ENCODE measurements at regions not wholly inside any gene's neighbourhood (a gene's known extent, or its start where the extent isn't known, plus 50 kb on each side); places are given as distances from the start of the nearest gene placed in this dataset.
"Not testable (repeated sequence)": the region's sequence is repeated elsewhere in the genome, so short reads cannot be mapped to it uniquely, and the experiment has no call there.

- DNase-seq (ENCODE audit: low spot score), result no peak
- no peak overlapping the region for H3K27ac ChIP-seq
- TF ChIP-seq, protein P1, sequence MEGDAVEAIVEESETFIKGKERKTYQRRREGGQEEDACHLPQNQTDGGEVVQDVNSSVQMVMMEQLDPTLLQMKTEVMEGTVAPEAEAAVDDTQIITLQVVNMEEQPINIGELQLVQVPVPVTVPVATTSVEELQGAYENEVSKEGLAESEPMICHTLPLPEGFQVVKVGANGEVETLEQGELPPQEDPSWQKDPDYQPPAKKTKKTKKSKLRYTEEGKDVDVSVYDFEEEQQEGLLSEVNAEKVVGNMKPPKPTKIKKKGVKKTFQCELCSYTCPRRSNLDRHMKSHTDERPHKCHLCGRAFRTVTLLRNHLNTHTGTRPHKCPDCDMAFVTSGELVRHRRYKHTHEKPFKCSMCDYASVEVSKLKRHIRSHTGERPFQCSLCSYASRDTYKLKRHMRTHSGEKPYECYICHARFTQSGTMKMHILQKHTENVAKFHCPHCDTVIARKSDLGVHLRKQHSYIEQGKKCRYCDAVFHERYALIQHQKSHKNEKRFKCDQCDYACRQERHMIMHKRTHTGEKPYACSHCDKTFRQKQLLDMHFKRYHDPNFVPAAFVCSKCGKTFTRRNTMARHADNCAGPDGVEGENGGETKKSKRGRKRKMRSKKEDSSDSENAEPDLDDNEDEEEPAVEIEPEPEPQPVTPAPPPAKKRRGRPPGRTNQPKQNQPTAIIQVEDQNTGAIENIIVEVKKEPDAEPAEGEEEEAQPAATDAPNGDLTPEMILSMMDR (IDR thresholded peaks at IDR 0.05), result no peak
- no peak overlapping the region for H3K4me3 ChIP-seq
Measured at GRCh38 chr2:37752766-37753165, 81.3 kb upstream of the CDC42EP3 start.

- Histone ChIP-seq H3K4me3 (no peak overlapping the region), H3K27ac (no peak overlapping the region)
- TF ChIP-seq, protein P1 (IDR thresholded peaks at IDR 0.05), result no peak
- no peak for DNase-seq (ENCODE audit: low spot score)
Measured at GRCh38 chr2:37753758-37754157, 82.3 kb upstream of the CDC42EP3 start.

DNA sequence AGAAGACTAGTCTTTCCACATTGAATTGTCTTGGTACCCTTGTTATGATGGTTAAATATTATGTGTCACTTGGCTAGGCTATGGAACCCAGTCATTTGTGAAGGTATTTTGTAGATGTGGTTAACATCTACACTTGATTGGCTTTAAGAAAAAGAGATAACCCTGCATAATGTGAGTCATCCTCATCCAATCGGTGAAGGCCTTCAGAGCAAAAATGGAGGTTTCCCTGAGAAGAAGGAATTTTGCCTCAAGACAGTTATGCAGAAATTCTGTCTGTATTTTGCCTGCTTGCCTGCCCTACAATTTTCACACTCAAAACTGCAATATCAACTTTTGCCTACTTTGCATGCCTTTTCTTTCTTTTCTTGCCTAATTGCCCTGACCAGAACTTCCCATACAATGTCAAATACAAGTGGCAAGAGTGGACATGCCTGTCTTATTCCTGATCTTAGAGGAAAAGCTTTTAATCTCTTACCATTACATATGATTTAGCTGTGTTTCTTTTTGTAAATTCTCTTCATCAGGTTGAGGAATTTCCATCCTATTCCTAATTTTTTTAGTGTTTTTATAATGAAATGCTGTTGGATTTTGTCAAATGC is 84.6 kb upstream of the CDC42EP3 start:
- H3K4me3 ChIP-seq; H3K27ac ChIP-seq; DNase-seq (ENCODE audit: low spot score): not testable (repeated sequence)

DNA sequence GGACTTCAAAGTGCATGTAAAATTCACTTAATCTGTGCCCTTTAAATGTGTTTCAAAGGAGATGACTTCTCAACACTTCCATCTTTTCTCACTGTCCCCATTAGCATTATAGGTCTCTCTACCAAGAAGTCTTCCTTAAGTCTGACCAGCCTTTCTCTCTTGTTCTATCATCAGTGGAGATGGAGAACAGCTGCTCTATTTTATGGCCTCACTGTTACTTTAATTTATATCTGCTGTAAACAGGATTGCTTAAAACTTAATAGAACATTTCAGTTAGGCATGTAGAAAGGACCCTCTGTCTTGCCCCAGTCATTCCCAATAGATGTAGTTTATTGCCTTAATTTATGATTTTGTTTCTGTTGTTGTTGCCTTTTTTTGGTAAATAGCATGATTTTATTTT is 86.0 kb upstream of the CDC42EP3 start:
- not testable (repeated sequence) for H3K27ac ChIP-seq; H3K4me3 ChIP-seq; DNase-seq (ENCODE audit: low spot score)

DNA sequence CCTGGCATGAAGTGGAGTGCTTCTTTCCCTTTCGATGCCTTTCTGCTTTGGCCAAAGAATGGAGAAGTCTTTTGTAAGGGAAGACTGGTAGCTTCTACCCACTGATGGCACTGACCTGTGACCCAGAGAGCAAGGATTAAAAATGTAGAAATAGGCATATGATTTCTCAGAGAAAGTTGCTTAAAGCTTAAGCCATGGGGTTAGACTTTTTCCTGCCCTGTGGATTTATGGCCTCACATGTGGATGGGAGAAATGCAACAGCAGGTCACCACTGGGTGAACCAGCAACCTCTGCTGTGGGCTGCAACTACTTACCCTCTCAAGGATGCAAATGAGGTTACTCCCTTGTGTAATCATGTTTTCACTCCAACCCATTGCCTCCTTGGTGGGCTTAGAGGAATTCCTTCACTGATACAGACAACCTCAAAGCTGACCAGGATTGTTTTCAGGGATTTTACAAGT is 86.7 kb upstream of the CDC42EP3 start:
- not testable (repeated sequence) for H3K4me3 ChIP-seq; H3K27ac ChIP-seq; DNase-seq (ENCODE audit: low spot score)

GRCh38 chr2:37759989-37760388 is 88.5 kb upstream of the CDC42EP3 start:
- not testable (repeated sequence) for DNase-seq (ENCODE audit: low spot score); H3K4me3 ChIP-seq

DNA sequence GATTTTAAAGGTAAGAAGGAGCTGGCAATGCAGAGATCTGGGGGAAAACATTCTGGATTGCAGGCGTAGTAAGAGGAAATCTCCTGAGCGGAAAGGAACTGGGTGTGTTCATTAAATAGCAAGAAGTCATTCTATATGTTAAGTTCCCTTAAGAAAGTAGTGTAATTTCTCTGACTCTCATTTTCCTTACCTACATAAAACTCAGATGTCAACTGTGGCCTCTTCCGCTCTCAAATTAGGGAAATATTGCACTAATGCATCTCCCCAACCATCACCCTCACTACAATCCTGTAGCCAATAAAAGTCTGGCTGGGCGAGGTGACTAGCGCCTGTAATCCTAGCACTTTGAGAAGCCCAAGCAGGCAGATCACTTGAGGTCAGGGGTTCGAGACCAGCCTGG is 89.0 kb upstream of the CDC42EP3 start:
- TF ChIP-seq, protein P1 (IDR thresholded peaks at IDR 0.05), result no peak
- no peak for DNase-seq (ENCODE audit: low spot score)
- Histone ChIP-seq H3K27ac (no peak overlapping the region), H3K4me3 (no peak overlapping the region)

More at GRCh38 chr2:37759989-37760388, 88.5 kb upstream of the CDC42EP3 start:
- H3K27ac ChIP-seq, result not testable (repeated sequence)

DNA sequence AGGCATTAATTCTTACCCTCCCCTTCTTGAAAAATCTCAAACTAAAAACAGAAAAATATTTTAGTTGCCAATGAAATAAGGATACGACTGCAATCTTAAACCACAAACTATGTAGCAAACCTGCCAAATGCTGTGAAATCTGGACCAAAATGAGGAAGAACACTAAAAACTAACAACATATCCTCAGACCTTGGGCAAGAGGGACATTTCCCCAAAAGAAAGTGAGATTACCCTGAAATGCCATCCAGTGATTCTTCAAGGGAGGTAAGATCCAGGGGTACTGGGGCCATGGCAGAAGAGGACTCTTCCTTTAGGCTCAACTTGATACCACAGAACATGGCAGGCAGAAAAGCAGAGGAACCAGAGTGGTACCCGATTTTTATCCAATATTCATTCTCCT is 90.8 kb upstream of the CDC42EP3 start:
- H3K27ac ChIP-seq, result peak overlapping the region in 1 of 2 donors; percentile 44
- not testable (repeated sequence) for H3K4me3 ChIP-seq; DNase-seq (ENCODE audit: low spot score)

- Histone ChIP-seq H3K4me3 (no peak overlapping the region), H3K27ac (no peak overlapping the region)
- TF ChIP-seq, protein P1 (IDR thresholded peaks at IDR 0.05), result no peak
- DNase-seq (ENCODE audit: low spot score), result no peak
Measured at GRCh38 chr2:37764739-37765138, 93.3 kb upstream of the CDC42EP3 start.

- no peak for DNase-seq (ENCODE audit: low spot score)
- Histone ChIP-seq H3K27ac (no peak overlapping the region), H3K4me3 (no peak overlapping the region)
- TF ChIP-seq, protein P1 (IDR thresholded peaks at IDR 0.05), result no peak
Measured at GRCh38 chr2:37766106-37766505, 94.7 kb upstream of the CDC42EP3 start.
